Choroid plexus epithelial cell (primary cell): ENCODE measurements at regions not wholly inside any gene's neighbourhood (a gene's known extent, or its start where the extent isn't known, plus 50 kb on each side); places are given as distances from the start of the nearest gene placed in this dataset.

Source experiments
- DNase-seq: peaks from one replicate; pipeline ENCODE4 v3.0.0-alpha.2; 2010; ENCODE audit warnings: low read depth
- H3K4me3 ChIP-seq: 2 replicates; pipeline ENCODE4 v1.5.1; 2011; ENCODE audit warnings: low read depth, mild to moderate bottlenecking, control low read depth, low read length, moderate library complexity
- CTCF ChIP-seq: conservative IDR thresholded peaks from 2 replicates; pipeline ENCODE4 v1.5.1; 2011; ENCODE audit warnings: low read depth, mild to moderate bottlenecking, control low read depth, inconsistent platforms, low read length, moderate library complexity

GRCh38 chr3:174613173-174613572, 246.0 kb upstream of the NAALADL2 start:
- H3K4me3 ChIP-seq, result no peak overlapping the region
- DNase-seq, result no peak
- no peak for TF ChIP-seq CTCF

GRCh38 chr3:174614036-174614435, 245.1 kb upstream of the NAALADL2 start:
- H3K4me3 ChIP-seq, result no peak overlapping the region
- no peak for TF ChIP-seq CTCF
- peak; percentile 30 for DNase-seq

GRCh38 chr3:174618368-174619080, 240.6 kb upstream of the NAALADL2 start:
- no peak overlapping the region for H3K4me3 ChIP-seq
- no peak for TF ChIP-seq CTCF
- peak; percentile 10 for DNase-seq

GRCh38 chr3:174619239-174619638, 239.9 kb upstream of the NAALADL2 start:
- DNase-seq, result no peak
- H3K4me3 ChIP-seq, result no peak overlapping the region
- no peak for TF ChIP-seq CTCF

GRCh38 chr3:174620138-174620537, 239.0 kb upstream of the NAALADL2 start:
- H3K4me3 ChIP-seq, result no peak overlapping the region
- TF ChIP-seq CTCF, result peak; percentile 60
- DNase-seq, result peak; percentile 55

GRCh38 chr3:174620855-174621472, 238.2 kb upstream of the NAALADL2 start:
- no peak overlapping the region for H3K4me3 ChIP-seq
- DNase-seq, result no peak
- no peak for TF ChIP-seq CTCF

GRCh38 chr3:174633342-174633741, 225.8 kb upstream of the NAALADL2 start:
- no peak overlapping the region for H3K4me3 ChIP-seq
- DNase-seq, result no peak
- TF ChIP-seq CTCF, result no peak
